Keratinocyte (primary cell): ENCODE measurements at regions not wholly inside any gene's neighbourhood (a gene's known extent, or its start where the extent isn't known, plus 50 kb on each side); places are given as distances from the start of the nearest gene placed in this dataset.

ENCODE experiments used
- EZH2 ChIP-seq: IDR thresholded peaks from one replicate; pipeline ENCODE4 v1.6.1; 2012; ENCODE audit warnings: inconsistent platforms, mild to moderate bottlenecking, low read length, moderate library complexity
- TF ChIP-seq, protein P1 (sequence below), 3 experiments: IDR thresholded peaks in 1 of 3; conservative IDR thresholded peaks in 1 of 3; optimal IDR thresholded peaks in 1 of 3; 2 replicates in 2 of 3; 3 replicates in 1 of 3; pipeline versions ENCODE3 to v1.5.1; 2011; ENCODE audit warnings: low read length in 3 of 3, mild to moderate bottlenecking in 3 of 3, moderate library complexity in 2 of 3, control low read depth in 1 of 3, inconsistent platforms in 1 of 3; ENCODE audit not compliant: insufficient read depth in 2 of 3; ENCODE audit errors: extremely low read depth in 1 of 3

DNA sequence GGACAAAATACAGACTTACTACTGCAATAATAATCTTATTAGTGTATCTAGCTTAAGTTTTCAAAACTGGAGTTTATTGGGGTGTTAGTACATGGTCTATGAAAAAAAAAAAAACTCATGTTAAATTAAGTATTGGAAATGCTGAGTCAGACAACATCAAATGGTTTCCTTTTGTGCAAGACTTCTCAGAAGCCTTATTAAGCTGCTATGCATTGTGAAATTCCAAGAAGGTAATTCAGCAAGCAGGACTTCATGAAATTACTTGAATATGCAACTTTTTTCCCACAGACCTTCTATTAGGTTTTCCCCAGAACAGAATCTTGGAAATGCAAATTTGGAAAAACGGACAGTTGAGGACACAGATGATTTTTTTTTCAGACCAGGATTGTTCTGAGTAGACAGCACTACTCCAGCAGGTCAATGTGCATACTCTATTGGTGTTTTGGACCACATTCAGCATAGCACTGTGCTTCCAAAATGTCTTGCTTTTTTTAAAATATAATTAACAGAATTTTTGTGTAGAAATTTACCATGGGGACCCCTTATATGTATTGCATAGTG is 568.8 kb upstream of the TENM3 start:
- TF ChIP-seq, protein P1, sequence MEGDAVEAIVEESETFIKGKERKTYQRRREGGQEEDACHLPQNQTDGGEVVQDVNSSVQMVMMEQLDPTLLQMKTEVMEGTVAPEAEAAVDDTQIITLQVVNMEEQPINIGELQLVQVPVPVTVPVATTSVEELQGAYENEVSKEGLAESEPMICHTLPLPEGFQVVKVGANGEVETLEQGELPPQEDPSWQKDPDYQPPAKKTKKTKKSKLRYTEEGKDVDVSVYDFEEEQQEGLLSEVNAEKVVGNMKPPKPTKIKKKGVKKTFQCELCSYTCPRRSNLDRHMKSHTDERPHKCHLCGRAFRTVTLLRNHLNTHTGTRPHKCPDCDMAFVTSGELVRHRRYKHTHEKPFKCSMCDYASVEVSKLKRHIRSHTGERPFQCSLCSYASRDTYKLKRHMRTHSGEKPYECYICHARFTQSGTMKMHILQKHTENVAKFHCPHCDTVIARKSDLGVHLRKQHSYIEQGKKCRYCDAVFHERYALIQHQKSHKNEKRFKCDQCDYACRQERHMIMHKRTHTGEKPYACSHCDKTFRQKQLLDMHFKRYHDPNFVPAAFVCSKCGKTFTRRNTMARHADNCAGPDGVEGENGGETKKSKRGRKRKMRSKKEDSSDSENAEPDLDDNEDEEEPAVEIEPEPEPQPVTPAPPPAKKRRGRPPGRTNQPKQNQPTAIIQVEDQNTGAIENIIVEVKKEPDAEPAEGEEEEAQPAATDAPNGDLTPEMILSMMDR (optimal IDR thresholded peaks at IDR 0.05 in 1 of 3, IDR thresholded peaks at IDR 0.05 in 1 of 3, conservative IDR thresholded peaks at IDR 0.05 in 1 of 3; ENCODE audit: extremely low read depth in 1 of 3, insufficient read depth in 2 of 3, low read length in 3 of 3), result no peak
- TF ChIP-seq EZH2, result no peak
